Upper lobe of left lung (tissue), 4 donors: ENCODE measurements at regions not wholly inside any gene's neighbourhood (a gene's known extent, or its start where the extent isn't known, plus 50 kb on each side); places are given as distances from the start of the nearest gene placed in this dataset.

ENCODE experiments used
- CTCF ChIP-seq, 6 experiments: fragments of 450-650 bp in 4 of 6; fragments of 200-600 bp in 2 of 6; sonication (generic) in 2 of 6; IDR thresholded peaks; one replicate each; pipeline ENCODE4 v1.5.1; 2016 to 2019; ENCODE audit warnings: antibody characterized with exemption in 6 of 6
- POLR2A ChIP-seq, 4 donors: fragments of 450-650 bp; IDR thresholded peaks; one replicate each; pipeline ENCODE4 v1.5.1; 2016 to 2017; ENCODE audit warnings: antibody characterized with exemption in 4 of 4, mild to moderate bottlenecking in 2 of 4

- TF ChIP-seq CTCF (IDR thresholded peaks at IDR 0.05) (no peak), POLR2A (IDR thresholded peaks at IDR 0.05) (no peak)
These were observed 111.7 kb downstream of the CXXC4 start for GRCh38 chr4:104382961-104383360.
